Activated T-helper 1 cell treated with Interleukin-2 at 50 U/mL for 16 hours (primary cell): ENCODE measurements at regions not wholly inside any gene's neighbourhood (a gene's known extent, or its start where the extent isn't known, plus 50 kb on each side); places are given as distances from the start of the nearest gene placed in this dataset.

Experiments used
- DNase-seq: peaks from one replicate; pipeline ENCODE4 v3.0.0-alpha.2; 2020; ENCODE audit warnings: low read depth

DNA sequence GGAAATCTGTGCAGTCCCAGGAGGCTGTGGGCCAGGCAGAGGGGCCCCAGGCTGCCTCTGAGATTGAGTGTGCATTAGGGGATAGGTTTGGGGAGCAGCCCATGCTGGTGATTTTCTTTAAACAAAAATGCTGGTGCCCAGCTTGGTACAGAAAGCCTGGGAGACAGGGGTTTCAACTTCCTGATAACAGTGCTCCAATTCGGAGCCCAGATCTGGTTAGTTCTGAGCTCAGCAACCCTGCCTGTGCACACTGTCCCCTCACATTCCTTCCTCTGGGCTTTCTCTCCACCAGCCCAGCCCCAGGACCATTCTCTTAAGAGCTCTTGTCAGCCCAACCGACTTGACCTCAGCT, 379.2 kb upstream of the ZMIZ1 start:
- DNase-seq, result no peak

DNA sequence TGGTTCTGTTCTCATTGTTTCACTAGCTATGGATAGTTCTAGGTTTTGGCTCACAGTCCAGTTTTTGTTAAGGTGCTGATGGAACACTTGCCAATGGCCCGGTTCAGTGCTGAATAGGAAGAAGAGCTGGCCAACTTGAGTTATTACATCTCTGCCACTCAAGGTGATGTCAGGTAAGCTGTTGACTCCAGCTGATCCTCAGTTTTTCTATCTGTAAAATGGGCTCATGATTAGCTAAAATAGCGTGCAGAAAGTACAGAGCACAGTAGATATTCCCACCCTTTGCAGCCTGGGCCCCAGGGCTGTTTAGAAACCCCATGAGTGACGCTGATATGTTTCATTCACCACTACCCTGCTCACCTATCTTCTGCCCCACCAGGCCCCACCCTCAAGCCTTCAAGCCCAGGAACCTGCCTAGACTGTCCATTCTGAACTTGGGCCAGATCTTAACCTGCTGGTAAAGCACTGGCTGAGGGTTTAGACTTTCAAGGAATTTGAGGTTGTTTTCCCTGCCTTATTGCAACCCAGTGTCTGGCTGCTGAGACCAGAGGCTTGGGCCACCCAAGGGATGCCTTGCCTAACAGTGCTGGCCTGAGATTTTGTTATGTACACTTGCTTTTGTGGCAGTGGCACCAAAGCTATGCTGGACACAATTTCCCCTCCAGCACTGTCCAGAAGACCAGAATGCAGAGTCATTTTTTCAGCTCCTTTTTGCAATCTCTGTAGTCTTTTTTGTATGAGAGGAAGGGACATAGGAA, 378.2 kb upstream of the ZMIZ1 start:
- DNase-seq, result no peak

DNA sequence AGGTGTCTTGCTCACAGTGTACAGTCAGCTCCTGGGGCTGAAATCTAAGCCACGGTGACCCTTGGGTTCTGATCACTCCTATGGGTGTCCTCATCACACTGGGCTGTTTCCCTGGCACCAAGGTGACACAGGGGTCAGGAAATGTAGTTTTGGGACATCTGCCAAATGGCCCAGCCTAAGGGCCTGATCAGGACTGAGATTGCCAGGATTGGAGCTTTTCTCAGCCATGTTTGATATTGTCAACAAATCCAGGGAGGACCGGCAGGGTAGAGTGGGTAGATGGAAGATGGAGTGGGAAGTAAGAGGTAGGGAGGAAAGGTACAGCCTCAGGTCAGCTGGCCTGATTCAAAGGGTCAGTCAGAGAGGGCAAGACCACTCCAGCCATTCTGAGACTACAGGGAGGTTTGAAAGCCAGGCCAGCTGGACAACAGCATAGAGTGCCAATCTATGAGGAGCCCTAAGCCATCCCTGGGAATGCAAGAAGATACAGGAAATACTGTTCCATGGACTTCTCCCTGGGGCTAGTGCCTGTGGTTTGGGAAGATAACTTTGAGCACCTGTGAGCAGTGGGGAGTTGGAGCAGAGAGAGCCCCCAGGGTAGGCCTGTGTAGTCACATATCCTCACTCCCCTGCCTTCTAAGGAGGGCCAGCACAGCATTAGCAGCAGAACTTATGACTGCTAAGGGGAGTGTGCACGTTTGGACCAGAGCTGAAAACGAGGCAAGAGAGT, 377.3 kb upstream of the ZMIZ1 start:
- no peak for DNase-seq

DNA sequence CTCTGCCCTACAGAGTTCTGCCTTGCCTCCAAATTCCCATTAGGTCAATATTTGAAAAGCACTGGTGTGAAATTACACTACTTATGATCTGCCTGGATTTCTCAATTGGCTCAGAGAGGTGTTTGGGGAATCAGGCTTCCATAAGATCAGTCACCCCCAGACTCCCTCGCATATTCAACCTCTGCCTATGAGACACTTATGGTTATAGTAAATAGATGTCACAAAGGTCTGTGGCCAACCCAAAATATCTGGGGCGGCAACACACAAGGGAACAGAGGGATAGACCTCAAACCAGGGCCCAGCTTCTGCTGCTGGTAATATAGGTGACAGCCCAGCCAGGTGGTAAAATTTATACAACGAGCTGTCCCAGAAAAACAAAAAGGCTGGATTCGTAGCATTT, 376.7 kb upstream of the ZMIZ1 start:
- no peak for DNase-seq

DNA sequence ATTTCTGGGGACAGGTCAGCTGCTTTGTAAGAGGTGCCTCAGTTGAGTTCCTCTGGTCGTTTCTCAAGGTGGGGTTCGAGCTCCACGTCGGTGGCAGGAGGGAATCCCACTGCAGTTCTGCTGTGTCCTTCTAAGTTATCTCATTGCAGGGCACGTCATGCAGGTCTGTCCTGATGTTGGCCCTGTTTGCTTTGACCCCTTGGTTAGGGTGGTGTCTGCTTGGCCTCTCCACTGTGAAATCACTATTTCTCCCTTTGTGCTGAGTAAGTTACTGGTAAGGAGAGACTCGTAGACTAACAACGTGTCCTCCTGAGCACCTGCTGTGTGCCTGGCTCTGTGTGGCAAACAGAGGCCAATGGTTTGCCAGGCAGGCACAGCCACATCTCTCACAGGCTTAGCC, 372.9 kb upstream of the ZMIZ1 start:
- no peak for DNase-seq

DNA sequence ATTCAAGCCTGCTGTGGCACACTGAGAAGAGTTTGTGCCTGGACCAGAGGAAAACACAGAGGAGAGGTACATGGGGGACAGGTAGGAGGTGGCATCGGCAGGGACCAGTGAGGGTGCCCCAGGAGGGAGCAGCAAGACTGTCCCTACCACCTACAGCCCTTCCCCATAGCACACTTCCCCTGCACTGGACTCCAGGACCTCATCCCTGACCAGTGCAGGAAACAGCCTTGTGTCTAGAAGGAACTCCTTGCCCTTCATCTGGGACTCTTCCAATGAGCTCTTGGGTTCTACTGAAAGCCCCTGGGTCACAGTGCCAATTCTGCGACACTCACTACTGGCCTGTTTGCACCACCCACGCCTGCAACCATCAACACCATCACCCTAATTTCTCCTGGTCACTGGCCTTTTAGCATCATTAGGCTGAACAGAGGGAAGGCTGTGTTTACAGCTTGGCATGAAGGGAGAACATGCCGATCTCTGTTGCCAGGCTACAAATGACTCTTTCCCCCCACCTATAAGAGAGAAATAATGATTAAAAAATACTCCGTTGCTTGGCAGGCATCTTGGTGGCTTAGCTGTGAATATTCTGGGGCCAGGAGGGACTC, 371.9 kb upstream of the ZMIZ1 start:
- no peak for DNase-seq

DNA sequence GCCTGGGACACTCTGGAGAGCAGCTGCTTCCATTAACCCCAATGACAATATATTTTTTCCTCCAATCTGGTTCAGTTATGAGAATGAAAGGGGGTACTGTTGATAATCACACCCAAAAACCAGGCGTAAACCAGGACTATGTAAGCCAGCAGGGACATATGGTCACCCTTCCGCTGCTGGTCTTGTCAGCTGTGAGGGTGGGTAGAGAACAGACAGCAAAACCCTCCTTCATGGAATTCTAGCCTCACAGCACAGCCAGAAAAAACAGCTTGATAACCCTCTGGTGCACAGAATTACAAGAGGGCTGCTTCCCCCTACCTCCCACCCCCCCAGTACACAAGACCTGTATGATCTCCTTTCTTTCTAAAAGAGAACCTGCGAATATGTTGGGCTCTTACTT, 368.8 kb upstream of the ZMIZ1 start:
- DNase-seq, result no peak

DNA sequence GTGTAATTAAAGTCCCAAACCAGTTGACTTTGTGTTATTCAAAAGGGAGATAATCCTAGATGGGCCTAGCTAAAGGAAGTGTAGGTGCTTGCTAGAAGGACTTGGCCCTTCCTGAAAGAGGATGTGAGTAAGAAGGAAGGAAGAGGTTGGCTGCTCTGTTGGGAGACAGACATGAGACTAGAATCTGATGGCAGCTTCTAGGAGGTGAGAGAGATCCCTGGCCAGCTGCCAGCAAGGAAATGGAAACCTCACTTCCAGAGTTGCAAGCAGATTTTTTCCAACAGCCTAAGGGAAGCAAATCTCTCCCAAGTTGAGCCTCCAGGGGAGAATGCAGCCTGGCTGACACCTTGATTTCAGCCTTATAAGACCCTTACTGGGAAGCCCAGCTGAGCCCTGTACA, 368.4 kb upstream of the ZMIZ1 start:
- no peak for DNase-seq

DNA sequence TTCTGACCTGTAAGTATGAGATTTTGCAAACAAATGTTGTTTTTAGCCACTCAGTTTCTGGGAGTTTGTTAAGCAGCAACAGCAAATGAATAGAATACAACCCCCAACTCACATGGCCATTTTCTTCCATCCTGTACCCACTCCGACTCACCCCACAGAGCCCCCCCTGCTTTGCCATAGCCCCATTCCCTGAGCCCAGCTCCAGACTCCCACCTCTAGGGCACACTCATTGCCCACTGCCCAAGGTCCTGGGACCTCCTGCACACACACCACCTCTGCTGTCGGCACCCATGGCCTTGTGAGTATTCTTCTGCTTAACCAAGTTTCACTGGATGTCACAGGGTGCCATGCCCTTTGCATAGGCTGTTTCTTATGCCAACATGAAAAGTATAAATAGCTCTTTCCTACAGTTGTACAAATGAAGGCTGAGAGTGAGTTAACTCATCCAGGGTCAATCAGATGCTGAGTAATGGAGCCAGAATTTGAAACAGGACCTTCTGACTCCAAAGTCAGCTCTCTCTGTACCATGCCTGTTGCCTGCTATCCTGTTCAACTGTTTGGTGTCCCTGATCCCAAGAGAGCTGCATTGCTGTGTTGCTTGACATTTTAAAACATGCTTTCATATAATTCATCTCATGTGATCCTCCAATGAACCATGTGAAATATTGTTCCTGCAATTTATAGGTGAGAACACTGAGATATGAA, 367.8 kb upstream of the ZMIZ1 start:
- no peak for DNase-seq

DNA sequence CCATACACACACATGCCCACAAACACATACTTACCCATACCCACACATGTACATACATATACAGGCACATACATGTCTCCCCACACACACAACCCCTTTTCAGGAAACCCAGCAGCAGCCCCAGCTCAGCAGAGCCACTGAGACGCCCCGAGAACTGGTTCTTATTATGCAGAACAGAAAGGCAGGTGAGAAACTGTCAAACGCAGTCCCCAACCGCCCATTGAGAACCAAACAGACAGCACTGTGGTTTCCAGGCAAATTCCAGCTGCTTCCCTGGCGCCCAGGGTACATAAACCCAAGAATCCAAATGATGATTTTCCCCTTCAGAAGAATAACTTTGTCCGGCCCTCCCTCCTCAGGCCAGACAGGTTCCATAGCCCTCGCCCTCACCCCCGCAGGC, 366.6 kb upstream of the ZMIZ1 start:
- no peak for DNase-seq

DNA sequence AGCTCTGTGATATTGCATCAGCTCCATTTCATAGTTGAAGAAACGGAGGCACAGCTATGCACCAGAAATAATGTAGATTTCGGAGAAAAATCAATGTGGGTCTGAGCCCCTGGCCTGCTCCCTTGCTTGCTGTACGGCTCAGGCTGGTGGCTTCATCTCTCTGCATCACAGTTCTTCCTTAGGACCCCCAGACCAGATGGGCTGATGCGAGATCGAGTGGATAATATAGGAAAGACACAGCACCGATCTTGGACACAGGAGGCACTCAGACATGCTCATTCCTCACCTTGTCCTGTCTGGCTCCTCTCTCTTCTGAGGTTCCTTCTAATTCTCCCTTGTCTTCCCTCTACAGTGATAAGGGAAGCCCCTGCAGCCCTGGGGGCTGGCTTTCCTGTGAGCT, 365.9 kb upstream of the ZMIZ1 start:
- DNase-seq, result no peak

DNA sequence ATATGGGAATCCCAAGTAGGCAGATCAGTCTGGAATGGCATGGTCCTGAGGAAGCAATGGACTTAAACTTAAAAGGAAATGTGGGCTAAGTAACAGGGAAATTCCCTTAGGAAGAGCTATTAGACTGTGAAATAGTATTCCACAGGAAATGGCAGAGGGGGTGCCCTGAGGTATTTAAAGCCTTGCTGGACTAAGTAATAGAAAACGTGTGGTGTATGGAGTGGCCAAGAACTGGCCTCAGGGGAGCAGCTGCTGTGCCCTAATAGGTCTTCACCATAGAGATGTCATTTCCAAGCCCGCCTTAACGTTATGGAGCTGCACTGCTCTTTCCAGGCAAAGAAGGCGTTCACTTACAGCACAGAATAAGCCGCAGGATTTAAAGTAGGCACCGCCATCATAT, 365.2 kb upstream of the ZMIZ1 start:
- no peak for DNase-seq

DNA sequence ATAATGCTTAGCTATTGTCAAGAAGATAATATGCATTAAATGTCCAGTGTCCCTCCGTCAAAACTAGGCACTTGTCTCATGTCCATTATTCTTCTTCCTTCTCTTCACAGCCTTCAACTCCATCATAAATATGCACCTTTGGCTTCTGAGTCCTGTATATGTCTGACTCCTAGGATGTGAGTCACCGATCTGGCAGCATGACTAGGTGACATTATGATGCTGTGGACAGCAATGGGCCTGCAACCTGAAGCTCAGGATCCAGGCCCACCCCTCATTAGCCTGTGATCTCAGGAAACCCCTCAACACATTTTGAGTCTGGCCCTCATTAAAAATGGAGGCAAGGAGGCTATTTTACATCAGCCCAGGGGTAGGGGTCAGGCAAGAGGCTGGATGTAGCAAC, 362.5 kb upstream of the ZMIZ1 start:
- DNase-seq, result no peak

DNA sequence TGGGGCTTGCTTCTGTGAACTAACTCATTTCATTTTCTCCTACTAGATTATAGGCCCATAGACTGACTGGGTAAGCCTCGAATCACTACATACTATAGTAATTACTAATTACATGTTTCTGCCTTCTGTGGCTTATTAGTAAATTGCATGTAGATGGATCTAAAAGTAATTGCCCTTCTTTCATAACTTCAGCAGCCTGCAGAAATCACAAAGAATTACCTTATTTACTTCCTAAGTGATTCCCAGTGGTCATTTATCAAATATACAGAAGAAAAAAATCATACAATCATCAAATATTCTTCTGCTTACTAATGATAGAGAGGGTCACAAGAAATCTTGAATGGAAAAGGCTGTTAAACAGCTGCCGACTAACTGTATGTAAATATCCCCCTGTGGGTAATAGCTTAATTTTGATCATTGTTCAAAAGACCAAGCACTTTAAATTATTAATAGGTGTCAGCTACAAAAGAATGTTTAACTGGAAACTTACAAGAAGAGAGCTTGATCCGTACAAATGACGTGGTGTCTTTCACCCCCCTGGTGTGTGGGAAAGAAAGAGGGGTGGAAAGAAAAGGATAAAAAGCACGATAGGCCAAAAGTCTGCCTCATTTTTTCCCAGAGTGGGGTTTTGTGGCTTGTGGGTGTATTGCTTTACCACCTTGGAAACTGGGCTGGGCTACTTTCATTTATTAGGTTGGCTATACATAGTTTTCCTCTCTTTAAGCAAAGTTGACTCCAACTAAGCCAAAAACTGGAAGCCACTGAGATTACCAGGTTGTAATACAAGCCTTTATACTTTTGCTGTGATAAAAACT, 361.8 kb upstream of the ZMIZ1 start:
- DNase-seq, result no peak

DNA sequence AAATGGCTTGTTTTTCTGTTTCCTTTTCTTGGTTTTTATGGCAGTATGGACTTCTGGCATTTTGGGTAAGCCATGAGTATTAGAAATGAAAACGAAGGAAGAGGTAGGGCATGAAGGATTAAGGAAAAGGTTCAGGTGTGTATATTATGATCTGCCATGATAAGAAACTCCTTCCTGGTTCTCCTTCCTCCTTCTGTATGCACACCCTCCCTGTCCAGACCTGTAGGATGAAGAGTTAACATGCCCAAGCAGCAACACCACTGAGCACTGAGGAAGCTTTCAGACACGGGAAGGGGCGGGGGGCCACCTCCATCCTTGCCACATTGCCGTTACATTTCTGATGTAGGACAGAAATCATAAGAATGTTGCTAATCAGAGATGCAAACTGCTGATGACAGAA, 361.0 kb upstream of the ZMIZ1 start:
- no peak for DNase-seq

DNA sequence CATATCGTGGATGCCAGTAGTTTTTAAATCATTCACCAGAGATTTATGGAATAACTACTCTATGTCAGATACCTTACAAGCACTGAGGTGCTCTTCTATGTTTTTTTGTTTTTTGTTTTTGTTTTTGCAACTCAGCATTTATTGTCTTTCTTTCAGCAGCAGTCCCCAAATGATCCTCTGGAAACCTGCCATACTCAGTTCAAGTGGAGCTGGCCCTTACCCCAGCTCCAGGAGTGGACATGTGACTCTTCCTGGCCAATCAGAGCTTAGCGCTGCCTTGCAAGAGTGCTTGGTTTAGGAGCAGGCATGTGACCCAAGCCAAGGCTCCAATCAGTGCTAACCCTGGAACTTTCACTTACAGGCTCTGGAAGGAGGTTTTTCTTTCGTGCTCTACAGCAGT, 356.6 kb upstream of the ZMIZ1 start:
- DNase-seq, result no peak

DNA sequence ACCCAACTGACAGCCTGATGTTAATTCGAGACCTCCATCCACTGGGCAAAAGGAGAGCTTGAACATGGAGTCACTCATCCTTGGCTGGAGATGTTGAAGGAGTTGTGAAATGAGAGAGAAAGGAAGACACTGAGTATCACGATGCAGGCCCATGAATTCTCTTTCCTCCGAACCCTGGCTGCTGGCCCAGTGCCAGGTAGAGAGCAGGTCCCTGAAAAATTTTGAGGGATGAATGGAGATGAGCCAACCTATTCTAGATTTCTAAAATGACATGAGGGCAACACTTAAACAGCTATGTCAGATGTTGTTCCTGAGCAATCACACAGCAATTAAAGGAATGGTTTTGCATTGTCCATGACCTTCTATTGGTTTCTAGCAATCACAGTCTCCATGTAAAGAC, 355.1 kb upstream of the ZMIZ1 start:
- no peak for DNase-seq

DNA sequence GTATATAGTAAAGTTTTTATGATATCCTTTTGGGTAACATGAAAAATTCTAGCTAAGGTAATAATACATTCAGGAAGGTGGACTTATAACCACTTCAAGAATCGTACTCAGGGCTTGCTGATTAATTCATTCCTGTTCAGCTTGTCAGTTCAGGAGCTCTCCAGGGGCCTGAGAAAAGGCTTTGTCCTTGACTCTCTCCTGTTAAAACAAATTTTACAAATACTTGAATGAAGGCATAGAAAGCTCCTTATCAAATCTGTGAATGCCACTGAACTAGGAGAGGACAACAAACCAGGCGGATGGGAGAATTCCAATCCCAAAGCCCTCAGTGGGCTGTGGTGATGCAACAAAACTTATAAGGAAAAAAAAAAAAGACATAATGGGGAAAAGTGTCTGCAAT, 354.5 kb upstream of the ZMIZ1 start:
- no peak for DNase-seq

DNA sequence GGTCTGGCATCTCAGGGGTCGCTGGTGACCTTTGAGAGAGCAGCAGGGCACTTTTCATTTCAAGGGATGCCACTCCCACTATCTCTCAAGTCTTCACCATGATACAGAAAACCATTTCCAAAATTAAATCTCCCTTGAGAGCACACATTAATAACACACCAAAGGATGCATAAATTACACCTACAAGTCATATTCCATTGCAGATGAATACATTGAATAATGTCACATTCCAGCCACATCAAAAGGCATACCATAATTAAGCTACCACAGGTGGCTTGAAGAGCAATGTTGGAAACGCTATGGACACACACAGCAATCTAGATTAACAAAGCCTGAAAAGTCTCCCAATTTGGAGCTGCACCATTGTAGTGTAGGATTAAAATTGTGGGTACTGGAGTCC, 353.3 kb upstream of the ZMIZ1 start:
- DNase-seq, result no peak

DNA sequence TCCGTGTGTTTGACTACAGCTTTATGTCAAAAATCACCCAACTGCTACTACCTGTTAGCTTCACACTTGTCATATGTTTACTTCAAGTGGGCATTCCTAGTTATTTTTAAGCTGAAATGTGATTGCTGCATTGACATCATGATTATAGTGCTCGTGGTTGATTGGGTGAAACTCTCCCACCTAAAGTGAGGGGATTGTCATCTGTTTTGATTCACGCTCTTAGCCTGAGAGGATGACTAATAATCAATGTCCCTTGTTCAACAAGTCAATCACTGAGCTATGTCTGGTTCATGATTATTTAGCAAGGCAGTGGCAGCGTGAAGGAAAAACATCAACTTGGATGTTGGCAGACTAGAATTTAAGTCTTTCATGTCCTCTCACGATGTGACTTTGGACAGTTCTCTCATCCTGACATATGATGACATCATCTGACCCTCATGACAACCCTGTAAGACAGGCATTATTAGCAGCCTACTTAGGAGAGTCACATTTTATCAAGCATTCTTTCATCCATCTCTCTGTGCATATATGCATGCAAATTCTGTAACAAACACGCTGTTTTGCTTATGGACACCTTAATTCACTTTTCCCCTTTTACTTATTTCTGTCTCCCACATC, 352.6 kb upstream of the ZMIZ1 start:
- no peak for DNase-seq

DNA sequence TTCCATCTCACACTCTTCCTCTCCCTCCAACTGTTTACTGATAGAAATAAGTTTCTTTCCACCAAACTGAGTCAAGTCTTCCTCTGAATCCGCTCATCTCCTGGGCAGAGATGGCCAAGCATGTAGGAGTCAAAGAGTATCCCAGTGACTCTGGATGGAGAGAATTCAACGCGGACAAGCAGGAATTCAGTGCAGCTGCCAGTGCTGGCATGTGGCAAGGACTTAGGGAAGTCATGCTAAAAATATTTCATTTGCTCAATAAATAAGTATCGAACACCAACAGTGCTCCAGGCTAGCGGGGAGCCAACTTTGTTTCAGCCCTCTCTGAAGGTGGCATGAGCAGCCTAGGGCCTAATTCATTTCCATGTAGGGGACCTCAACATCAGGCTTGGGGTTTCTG, 351.6 kb upstream of the ZMIZ1 start:
- DNase-seq, result no peak
